H1 (cell line): ENCODE measurements at regions not wholly inside any gene's neighbourhood (a gene's known extent, or its start where the extent isn't known, plus 50 kb on each side); places are given as distances from the start of the nearest gene placed in this dataset.

Source experiments
- CTCF ChIA-PET: fragments of 300-600 bp; sonication (Branson Sonifier 250); formaldehyde crosslinking; loops from one replicate; lab custom pipeline; 2021; ENCODE audit not compliant: partially characterized antibody; lab: Charles Lee
- POLR2A ChIA-PET: fragments of 300-600 bp; sonication (Branson Sonifier 250); formaldehyde crosslinking; loops from one replicate; lab custom pipeline; 2021; ENCODE audit warnings: inconsistent platforms; ENCODE audit not compliant: partially characterized antibody; lab: Charles Lee
- DNase-seq, 2 experiments: peaks; one replicate each; pipeline versions ENCODE4 v3.0.0 to v3.0.0-alpha.2; 2010 to 2022; ENCODE audit warnings: low spot score in 2 of 2, low read depth in 1 of 2, mixed read lengths in 1 of 2
- FAIRE-seq: peaks from 2 replicates; lab custom pipeline; 2011; peaks lifted over from hg19 to GRCh38; lab: Jason Lieb, UNC
- H2AFZ ChIP-seq: 2 replicates; pipeline ENCODE4 v1.8.1; 2012; ENCODE audit warnings: low read length, inconsistent platforms
- H2AK5ac ChIP-seq: 2 replicates; pipeline ENCODE4 v1.6.1; 2013; ENCODE audit warnings: low read depth, low read length
- H2BK120ac ChIP-seq: replicated peaks from 2 replicates; pipeline ENCODE3; 2013; ENCODE audit warnings: low read depth, low read length, inconsistent platforms
- H2BK12ac ChIP-seq: 2 replicates; pipeline ENCODE4 v1.6.1; 2013; ENCODE audit warnings: low read depth, low read length
- H2BK15ac ChIP-seq: 2 replicates; pipeline ENCODE4 v1.6.1; 2013; ENCODE audit warnings: low read length
- H2BK20ac ChIP-seq: 2 replicates; pipeline ENCODE4 v1.6.1; 2013; ENCODE audit warnings: low read length
- H2BK5ac ChIP-seq: 2 replicates; pipeline ENCODE4 v1.6.1; 2013; ENCODE audit warnings: low read depth, low read length
- H3K14ac ChIP-seq: 2 replicates; pipeline ENCODE4 v1.6.1; 2013; ENCODE audit warnings: inconsistent platforms; ENCODE audit not compliant: insufficient read length
- H3K18ac ChIP-seq: 2 replicates; pipeline ENCODE4 v1.6.1; 2013; ENCODE audit warnings: low read length; ENCODE audit errors: extremely low read depth
- H3K23ac ChIP-seq: 2 replicates; pipeline ENCODE4 v1.6.1; 2013; ENCODE audit warnings: inconsistent platforms; ENCODE audit not compliant: insufficient read length
- H3K23me2 ChIP-seq: 2 replicates; pipeline ENCODE4 v1.6.1; 2013; ENCODE audit warnings: low read depth, low read length
- H3K27ac ChIP-seq: 2 replicates; pipeline ENCODE4 v1.6.1; 2011; ENCODE audit warnings: low read depth, low read length, inconsistent platforms
- H3K27me3 ChIP-seq, 4 experiments: replicated peaks in 1 of 4; 1 replicate in 1 of 4; 2 replicates in 3 of 4; pipeline versions ENCODE4 v1.6.1 to v1.8.1; 2011 to 2013; ENCODE audit warnings: low read length in 3 of 4, mild to moderate bottlenecking in 3 of 4, inconsistent platforms in 2 of 4, mixed read lengths in 2 of 4, moderate library complexity in 1 of 4; ENCODE audit not compliant: control insufficient read depth in 3 of 4, insufficient read depth in 3 of 4; ENCODE audit errors: extremely low read depth in 1 of 4
- H3K36me3 ChIP-seq, 4 experiments: 2 replicates each; pipeline versions ENCODE4 v1.6.1 to v1.8.1; 2011 to 2013; ENCODE audit warnings: mild to moderate bottlenecking in 4 of 4, low read length in 3 of 4, moderate library complexity in 2 of 4, control low read depth in 1 of 4, inconsistent platforms in 1 of 4; ENCODE audit not compliant: insufficient read depth in 4 of 4, control insufficient read depth in 2 of 4
- H3K4ac ChIP-seq: replicated peaks from 2 replicates; pipeline ENCODE3; 2013; ENCODE audit warnings: low read length, low read depth, mixed read lengths, inconsistent platforms; ENCODE audit not compliant: insufficient read length
- H3K4me1 ChIP-seq, 4 experiments: replicated peaks in 1 of 4; 1 replicate in 1 of 4; 2 replicates in 3 of 4; pipeline versions ENCODE4 v1.6.1 to v1.8.1; 2011 to 2013; ENCODE audit warnings: low read length in 3 of 4, inconsistent platforms in 2 of 4, mixed read lengths in 1 of 4; ENCODE audit not compliant: insufficient read depth in 4 of 4, control insufficient read depth in 3 of 4
- H3K4me2 ChIP-seq, 2 experiments: 2 replicates each; pipeline versions ENCODE4 v1.6.1 to v1.8.1; 2011 to 2013; ENCODE audit warnings: low read depth in 2 of 2, low read length in 2 of 2, control low read depth in 1 of 2, inconsistent platforms in 1 of 2, mild to moderate bottlenecking in 1 of 2; ENCODE audit not compliant: insufficient read depth in 1 of 2
- H3K4me3 ChIP-seq, 4 experiments: fragments of 200-600, 300-600 bp in 1 of 4; sonication (generic), shearing (Covaris generic), sonication (Bioruptor Twin) in 1 of 4; 2 replicates each; pipeline versions ENCODE4 v1.5.1 to v1.8.1; 2011 to 2016; ENCODE audit warnings: low read length in 4 of 4, low read depth in 3 of 4, control low read depth in 2 of 4, inconsistent platforms in 2 of 4, mild to moderate bottlenecking in 2 of 4, mixed read lengths in 1 of 4, moderate library complexity in 1 of 4; ENCODE audit not compliant: insufficient read depth in 2 of 4; ENCODE audit errors: extremely low read depth in 1 of 4
- H3K56ac ChIP-seq: replicated peaks from 2 replicates; pipeline ENCODE3; 2013; ENCODE audit warnings: low read depth, mild to moderate bottlenecking, mixed read lengths, low read length, inconsistent platforms; ENCODE audit not compliant: insufficient read length
- H3K79me1 ChIP-seq: 2 replicates; pipeline ENCODE4 v1.6.1; 2013; ENCODE audit warnings: low read depth, low read length, control low read depth
- H3K79me2 ChIP-seq, 2 experiments: 2 replicates each; pipeline versions ENCODE4 v1.6.1 to v1.8.1; 2012 to 2013; ENCODE audit warnings: low read length in 2 of 2, mild to moderate bottlenecking in 2 of 2, inconsistent platforms in 1 of 2; ENCODE audit not compliant: insufficient read depth in 2 of 2, control insufficient read depth in 1 of 2
- H3K9ac ChIP-seq, 4 experiments: replicated peaks in 1 of 4; 1 replicate in 1 of 4; 2 replicates in 3 of 4; pipeline versions ENCODE4 v1.6.1 to v1.8.1; 2011 to 2013; ENCODE audit warnings: low read depth in 3 of 4, low read length in 3 of 4, control low read depth in 2 of 4, mild to moderate bottlenecking in 2 of 4, moderate library complexity in 2 of 4, inconsistent platforms in 1 of 4; ENCODE audit errors: extremely low read depth in 1 of 4
- H3K9me3 ChIP-seq, 2 experiments: 2 replicates each; pipeline versions ENCODE4 v1.6.1 to v1.8.1; 2012 to 2013; ENCODE audit warnings: mild to moderate bottlenecking in 2 of 2, moderate library complexity in 2 of 2, control low read depth in 1 of 2, inconsistent platforms in 1 of 2, low read depth in 1 of 2, low read length in 1 of 2, mixed read lengths in 1 of 2; ENCODE audit not compliant: insufficient read depth in 2 of 2
- H4K20me1 ChIP-seq, 2 experiments: replicated peaks in 1 of 2; 2 replicates each; pipeline versions ENCODE3 to v1.8.1; 2011 to 2013; ENCODE audit warnings: inconsistent platforms in 2 of 2, low read length in 2 of 2, mild to moderate bottlenecking in 1 of 2; ENCODE audit not compliant: insufficient read depth in 2 of 2, control insufficient read depth in 1 of 2
- H4K5ac ChIP-seq: 2 replicates; pipeline ENCODE4 v1.6.1; 2013; ENCODE audit warnings: low read length, low read depth, mixed read lengths, inconsistent platforms; ENCODE audit not compliant: insufficient read length
- H4K8ac ChIP-seq: 2 replicates; pipeline ENCODE4 v1.8.0; 2013; ENCODE audit warnings: mild to moderate bottlenecking, moderate library complexity, low read length, inconsistent platforms; ENCODE audit not compliant: insufficient read depth; ENCODE audit errors: extremely low read depth
- H4K91ac ChIP-seq: replicated peaks from 2 replicates; pipeline ENCODE3; 2013; ENCODE audit warnings: low read length, mixed read lengths, inconsistent platforms; ENCODE audit not compliant: insufficient read length
- BACH1 ChIP-seq: IDR thresholded peaks from 2 replicates; pipeline ENCODE4 v1.6.1; 2012; ENCODE audit warnings: low read length, improper control_type of control experiment
- CBX5 ChIP-seq: fragments of 300-800, 300-1000 bp; sonication (generic); IDR thresholded peaks from 2 replicates; pipeline ENCODE4 v1.7.1; 2016; ENCODE audit warnings: antibody characterized with exemption, low read length, low read depth
- EGR1 ChIP-seq: IDR thresholded peaks from 2 replicates; pipeline ENCODE4 v1.6.1; 2011; ENCODE audit warnings: low read depth, low read length, borderline replicate concordance
- GTF2F1 ChIP-seq: IDR thresholded peaks from 2 replicates; pipeline ENCODE4 v1.6.1; 2012; ENCODE audit warnings: low read depth, low read length, improper control_type of control experiment, borderline replicate concordance
- HDAC6 ChIP-seq: IDR thresholded peaks from one replicate; pipeline ENCODE4 v1.7.1; 2012; ENCODE audit warnings: low read depth, mild to moderate bottlenecking, inconsistent platforms, low read length, moderate library complexity
- KDM1A ChIP-seq: fragments of 200-600, 300-600 bp; sonication (generic); IDR thresholded peaks from 2 replicates; pipeline ENCODE4 v1.7.1; 2016; ENCODE audit warnings: mild to moderate bottlenecking, low read length, borderline replicate concordance
- NANOG ChIP-seq: IDR thresholded peaks from 2 replicates; pipeline ENCODE4 v1.6.1; 2011; ENCODE audit warnings: low read length, low read depth, mild to moderate bottlenecking, inconsistent platforms; ENCODE audit not compliant: insufficient read depth, poor library complexity, severe bottlenecking
- PHF8 ChIP-seq: fragments of 200-600 bp; sonication (generic); conservative IDR thresholded peaks from 2 replicates; pipeline ENCODE4 v1.7.1; 2012; ENCODE audit warnings: low read depth, mild to moderate bottlenecking, inconsistent platforms, low read length, moderate library complexity
- POU5F1 ChIP-seq: IDR thresholded peaks from 2 replicates; pipeline ENCODE4 v1.6.1; 2011; ENCODE audit warnings: low read depth, mild to moderate bottlenecking, low read length, moderate library complexity
- RBBP5 ChIP-seq: IDR thresholded peaks from 2 replicates; pipeline ENCODE4 v1.7.1; 2012; ENCODE audit warnings: low read depth, mild to moderate bottlenecking, inconsistent platforms, low read length, moderate library complexity, borderline replicate concordance
- SP1 ChIP-seq: IDR thresholded peaks from 2 replicates; pipeline ENCODE4 v1.6.1; 2011; ENCODE audit warnings: low read depth, low read length
- SP4 ChIP-seq: IDR thresholded peaks from 2 replicates; pipeline ENCODE4 v1.6.1; 2012; ENCODE audit warnings: low read length, inconsistent platforms
- WGBS, 2 experiments: shearing (Covaris generic) in 1 of 2; methylation state at CpG; one replicate each; pipeline versions ENCODE4 v1.1.6 to v1.1.7; 2013 to 2015; ENCODE audit warnings: low lambda C conversion rate in 2 of 2, mixed read lengths in 2 of 2, inconsistent platforms in 1 of 2, low coverage in 1 of 2, missing lambda C conversion rate in 1 of 2; ENCODE audit not compliant: insufficient replicate concordance in 2 of 2, insufficient coverage in 1 of 2, insufficient read length in 1 of 2; ENCODE audit errors: extremely low coverage in 1 of 2, missing lambda C conversion rate in 1 of 2; 5-methylcytosine and 5-hydroxymethylcytosine counted together
- TF ChIP-seq, protein P1 (sequence below): IDR thresholded peaks from 2 replicates; pipeline ENCODE4 v1.6.1; 2012; ENCODE audit warnings: inconsistent platforms

DNA sequence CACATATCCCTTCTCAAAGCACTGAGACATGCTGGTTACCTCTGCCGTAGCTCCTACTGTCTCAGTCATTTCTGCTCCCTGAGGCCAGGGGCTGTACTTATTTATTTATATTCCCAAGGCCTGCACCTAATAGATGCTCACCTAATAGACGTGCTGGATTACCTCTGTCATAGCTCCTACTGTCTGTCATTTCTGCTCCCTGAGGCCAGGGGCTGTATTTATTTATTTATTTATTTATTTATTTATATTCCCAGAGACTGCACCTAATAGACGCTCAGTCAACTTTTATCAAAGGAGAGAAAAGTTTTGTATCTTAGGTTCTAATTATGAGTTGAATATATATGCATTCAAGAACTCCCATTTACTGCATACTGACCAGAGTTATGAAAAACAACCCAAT, 414.0 kb upstream of the TRIB2 start:
- WGBS, 2 experiments, result 87% methylated on average over 3 of the region's 3 CpGs; no CpG with 5 or more reads in 1 of the 2 experiments

More for the DNA sequence above, 414.0 kb upstream of the TRIB2 start:
- Histone ChIP-seq H3K4me2 (no peak overlapping the region), H3K23ac (no peak overlapping the region), H2BK5ac (no peak overlapping the region), H2AK5ac (no peak overlapping the region), H2AFZ (no peak overlapping the region), H2BK120ac (no peak overlapping the region), H2BK20ac (no peak overlapping the region), H3K14ac (no peak overlapping the region), H2BK12ac (no peak overlapping the region), H3K27me3 (no peaks in the 10 kb centered on the region), H3K4me3 (no peak overlapping the region), H3K4ac (no peak overlapping the region), H3K79me1 (no peaks in the 10 kb centered on the region), H3K18ac (no peak overlapping the region), H3K79me2 (no peaks in the 10 kb centered on the region), H3K9me3 (no peaks in the 10 kb centered on the region; a peak in 1 of 4 replicates), H3K23me2 (no peaks in the 10 kb centered on the region), H2BK15ac (no peak overlapping the region), H4K20me1 (no peaks in the 10 kb centered on the region), H3K27ac (no peak overlapping the region), H3K4me1 (peaks cover 0 to 4% (median 0%) of the 10 kb centered on the region in 4 experiments; a peak in 2 of 7 replicates), H4K8ac (no peak overlapping the region), H3K56ac (no peak overlapping the region), H3K9ac (no peak overlapping the region), H4K91ac (no peak overlapping the region), H3K36me3 (no peaks in the 10 kb centered on the region), H4K5ac (no peak overlapping the region)
- FAIRE-seq (no peak), DNase-seq (no peak)
- TF ChIP-seq BACH1 (no peak), CBX5 (no peak), PHF8 (no peak), KDM1A (no peak), GTF2F1 (no peak), NANOG (no peak), SP4 (no peak), RBBP5 (no peak), HDAC6 (no peak), EGR1 (no peak), POU5F1 (no peak), SP1 (no peak)
- TF ChIP-seq, protein P1, sequence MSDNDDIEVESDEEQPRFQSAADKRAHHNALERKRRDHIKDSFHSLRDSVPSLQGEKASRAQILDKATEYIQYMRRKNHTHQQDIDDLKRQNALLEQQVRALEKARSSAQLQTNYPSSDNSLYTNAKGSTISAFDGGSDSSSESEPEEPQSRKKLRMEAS, result no peak
- POLR2A ChIA-PET, result no interaction called here
- CTCF ChIA-PET, result interaction anchor here (1.1 kb wide), 1 partner anchor 11 kb away, joined by 4 read pairs; no protein-coding TSS in a partner anchor
